Fibroblast of lung (primary cell): ENCODE measurements at regions not wholly inside any gene's neighbourhood (a gene's known extent, or its start where the extent isn't known, plus 50 kb on each side); places are given as distances from the start of the nearest gene placed in this dataset.

Experiments
- DNase-seq, 2 donors: peaks; one replicate each; pipeline versions ENCODE4 v3.0.0 to v3.0.0-alpha.2; 2010; ENCODE audit warnings: low read depth in 2 of 2
- H2AFZ ChIP-seq: 2 replicates; pipeline ENCODE4 v1.5.1; 2012; ENCODE audit warnings: low read length, control low read depth, inconsistent platforms
- H3K27ac ChIP-seq: 2 replicates; pipeline ENCODE4 v1.5.1; 2011; ENCODE audit warnings: low read length, control low read depth; ENCODE audit not compliant: insufficient read depth
- H3K27me3 ChIP-seq: 2 replicates; pipeline ENCODE4 v1.5.1; 2011; ENCODE audit warnings: mild to moderate bottlenecking, low read length; ENCODE audit not compliant: control insufficient read depth, insufficient read depth
- H3K36me3 ChIP-seq: 2 replicates; pipeline ENCODE4 v1.5.1; 2011; ENCODE audit warnings: low read length; ENCODE audit not compliant: control insufficient read depth, insufficient read depth
- H3K4me1 ChIP-seq: 2 replicates; pipeline ENCODE4 v1.5.1; 2011; ENCODE audit warnings: low read length; ENCODE audit not compliant: control insufficient read depth, insufficient read depth; ENCODE audit errors: extremely low read depth
- H3K4me2 ChIP-seq: 2 replicates; pipeline ENCODE4 v1.5.1; 2011; ENCODE audit warnings: low read length, control low read depth; ENCODE audit not compliant: insufficient read depth; ENCODE audit errors: extremely low read depth
- H3K4me3 ChIP-seq, 4 experiments: fragments of 200-600 bp in 1 of 4; sonication (generic) in 1 of 4; replicated peaks in 1 of 4; 2 replicates each; pipeline ENCODE4 v1.5.1; 2011 to 2016; ENCODE audit warnings: low read length in 4 of 4, low read depth in 3 of 4, mild to moderate bottlenecking in 3 of 4, control low read depth in 2 of 4, inconsistent platforms in 1 of 4, mixed read lengths in 1 of 4; ENCODE audit not compliant: insufficient read depth in 1 of 4; ENCODE audit errors: control extremely low read depth in 1 of 4
- H3K79me2 ChIP-seq: 2 replicates; pipeline ENCODE4 v1.5.1; 2012; ENCODE audit warnings: mild to moderate bottlenecking, low read length, inconsistent platforms; ENCODE audit not compliant: control insufficient read depth, insufficient read depth
- H3K9ac ChIP-seq: 2 replicates; pipeline ENCODE4 v1.5.1; 2011; ENCODE audit warnings: mild to moderate bottlenecking, low read length, control low read depth; ENCODE audit not compliant: insufficient read depth
- H3K9me3 ChIP-seq: 2 replicates; pipeline ENCODE4 v1.5.1; 2012; ENCODE audit warnings: low read depth, low read length; ENCODE audit not compliant: control insufficient read depth, insufficient read depth
- H4K20me1 ChIP-seq: 2 replicates; pipeline ENCODE4 v1.5.1; 2011; ENCODE audit warnings: low read length; ENCODE audit not compliant: control insufficient read depth, insufficient read depth; ENCODE audit errors: extremely low read depth
- CTCF ChIP-seq, 2 donors: IDR thresholded peaks in 1 of 2; conservative IDR thresholded peaks in 1 of 2; 1 replicate in 1 of 2; 2 replicates in 1 of 2; pipeline ENCODE4 v1.5.1; 2011 to 2012; ENCODE audit warnings: low read length in 2 of 2, control low read depth in 1 of 2, inconsistent platforms in 1 of 2, low read depth in 1 of 2, mild to moderate bottlenecking in 1 of 2
- EZH2 ChIP-seq: IDR thresholded peaks from 2 replicates; pipeline ENCODE4 v1.5.1; 2012; ENCODE audit warnings: low read length, control low read depth, mild to moderate bottlenecking; ENCODE audit errors: missing control alignments

GRCh38 chr12:124655698-124656516 lies 88.5 kb upstream of the NCOR2 start:
- Histone ChIP-seq H3K9ac (peak overlapping the region; percentile 20), H3K4me3 (peak overlapping the region in 2 of 4 experiments; percentile 11 to 36), H3K36me3 (no peaks in the 10 kb centered on the region), H2AFZ (peak overlapping the region; percentile 33), H3K4me1 (peaks cover 29% of the 10 kb centered on the region), H4K20me1 (no peaks in the 10 kb centered on the region), H3K9me3 (no peaks in the 10 kb centered on the region), H3K79me2 (no peaks in the 10 kb centered on the region), H3K27me3 (no peaks in the 10 kb centered on the region), H3K4me2 (peak overlapping the region; percentile 75), H3K27ac (peak overlapping the region; percentile 78)
- peak in 1 of 2 donors; percentile 23 for TF ChIP-seq CTCF (conservative IDR thresholded peaks at IDR 0.05 in 1 of 2, IDR thresholded peaks at IDR 0.05 in 1 of 2; ENCODE audit: low read depth in 1 of 2, low read length in 2 of 2)
- TF ChIP-seq EZH2: no peak
- DNase-seq: peak; percentile 97

DNA sequence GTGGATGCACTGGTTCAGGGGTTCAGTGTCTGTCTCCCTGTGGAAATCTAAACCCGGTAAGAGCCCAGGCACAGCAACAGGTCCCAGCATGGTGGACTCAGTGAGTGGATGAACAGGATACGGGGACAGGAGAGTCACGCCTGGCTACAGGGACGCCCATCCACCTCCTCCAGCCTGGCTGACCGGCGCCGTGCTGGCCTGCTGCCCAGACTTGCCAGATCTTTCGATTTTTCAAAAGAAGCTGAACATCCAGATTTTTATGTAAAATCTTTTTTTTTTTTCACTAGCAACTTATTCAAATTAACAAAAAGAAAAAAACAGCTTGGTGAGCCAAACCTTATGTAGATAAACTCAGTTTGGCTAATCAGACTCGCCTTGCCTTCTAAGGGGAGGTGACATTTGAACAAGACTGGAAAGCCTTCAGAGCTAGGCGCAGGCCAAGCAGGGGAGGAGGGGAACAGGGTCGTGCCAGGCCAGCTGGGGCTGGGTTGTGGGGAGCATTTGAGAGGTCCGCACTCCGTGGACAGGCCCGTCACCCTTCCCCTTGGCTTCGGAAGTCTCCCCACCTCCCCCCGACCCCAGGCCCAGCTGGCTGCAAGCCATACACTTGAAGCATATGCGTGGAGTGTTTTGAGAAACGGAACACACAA lies 87.8 kb upstream of the NCOR2 start:
- Histone ChIP-seq H3K36me3 (no peaks in the 10 kb centered on the region), H3K4me1 (peaks cover 29% of the 10 kb centered on the region), H3K9ac (peak overlapping the region; percentile 20), H3K9me3 (no peaks in the 10 kb centered on the region), H3K27me3 (no peaks in the 10 kb centered on the region), H2AFZ (peak overlapping the region; percentile 61), H3K79me2 (no peaks in the 10 kb centered on the region), H3K27ac (peak overlapping the region; percentile 78), H4K20me1 (no peaks in the 10 kb centered on the region), H3K4me2 (peak overlapping the region; percentile 75), H3K4me3 (peak overlapping the region in 2 of 4 experiments; percentile 11 to 36)
- TF ChIP-seq CTCF (conservative IDR thresholded peaks at IDR 0.05 in 1 of 2, IDR thresholded peaks at IDR 0.05 in 1 of 2; ENCODE audit: low read depth in 1 of 2, low read length in 2 of 2): no peak
- no peak for TF ChIP-seq EZH2
- peak; percentile 82 to 90 for DNase-seq

DNA sequence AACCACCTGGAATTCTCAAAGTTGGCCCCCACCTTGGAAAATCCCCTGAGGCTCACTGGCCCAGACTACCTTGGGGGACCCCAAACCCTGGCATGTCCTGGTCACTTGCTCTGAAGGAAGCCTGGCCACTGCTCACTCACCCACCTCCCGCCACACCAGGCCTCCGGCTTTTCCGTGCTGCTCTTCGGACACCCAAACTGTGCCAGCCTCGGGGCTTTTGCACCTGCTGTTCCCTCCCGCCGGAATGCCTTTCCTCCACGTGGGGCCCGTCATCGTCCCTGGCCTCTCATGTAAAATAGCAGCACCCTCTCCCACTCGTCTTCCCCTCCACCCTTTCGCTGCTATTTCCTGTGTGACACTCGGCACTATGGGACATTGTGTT lies 87.2 kb upstream of the NCOR2 start:
- no peak overlapping the region for H3K4me3 ChIP-seq
- H3K9me3 ChIP-seq: no peaks in the 10 kb centered on the region
- H4K20me1 ChIP-seq: no peaks in the 10 kb centered on the region
- no peak for TF ChIP-seq EZH2
- no peak for TF ChIP-seq CTCF (conservative IDR thresholded peaks at IDR 0.05 in 1 of 2, IDR thresholded peaks at IDR 0.05 in 1 of 2; ENCODE audit: low read depth in 1 of 2, low read length in 2 of 2)
- H3K27me3 ChIP-seq: no peaks in the 10 kb centered on the region
- peak overlapping the region; percentile 61 for H2AFZ ChIP-seq
- H3K36me3 ChIP-seq: no peaks in the 10 kb centered on the region
- no peak for DNase-seq
- H3K4me1 ChIP-seq: peaks cover 29% of the 10 kb centered on the region
- H3K27ac ChIP-seq: peak overlapping the region; percentile 78
- no peaks in the 10 kb centered on the region for H3K79me2 ChIP-seq
- no peak overlapping the region for H3K9ac ChIP-seq
- H3K4me2 ChIP-seq: peak overlapping the region; percentile 75
